ENCODE measurements at regions not wholly inside any gene's neighbourhood (a gene's known extent, or its start where the extent isn't known, plus 50 kb on each side); places are given as distances from the start of the nearest gene placed in this dataset.

DNA sequence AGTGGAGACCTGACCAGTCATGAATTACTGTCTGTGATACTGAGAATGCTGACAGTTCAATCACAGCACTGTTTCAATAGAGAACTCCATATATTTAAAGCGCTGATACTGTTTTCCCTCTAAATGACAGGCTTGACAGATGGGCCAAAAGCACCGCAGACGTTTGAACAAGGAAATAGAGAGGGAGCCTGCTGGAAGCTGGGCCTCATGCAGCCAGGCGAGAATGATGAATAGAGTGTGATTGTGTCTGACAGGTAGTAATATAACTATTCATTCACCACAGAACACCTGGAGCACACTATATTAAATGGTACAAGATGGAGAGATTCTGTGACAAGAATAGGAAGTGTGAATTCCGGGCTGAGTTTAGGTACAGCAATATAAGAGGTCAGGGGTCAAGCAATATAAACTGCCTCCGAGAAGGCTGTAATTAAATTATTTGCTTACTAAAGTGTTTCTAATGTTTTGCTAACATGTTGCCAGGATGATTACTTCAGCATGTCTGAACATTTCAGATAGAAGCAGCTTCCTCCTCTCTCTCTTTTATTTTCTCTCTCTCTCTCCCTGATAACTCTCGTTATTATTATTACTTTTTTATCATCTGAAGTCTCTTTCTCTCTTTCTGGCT lies 297.7 kb downstream of the CSNK1G3 start:
- Histone ChIP-seq H3K4me3 (ENCODE audit: extremely low read depth in 1 of 4, insufficient read depth in 2 of 4, low read depth in 3 of 4, low read length in 4 of 4) (no peak overlapping the region), H3K4ac (replicated peaks; ENCODE audit: insufficient read length, low read depth, low read length) (no peak overlapping the region), H2BK5ac (ENCODE audit: low read depth, low read length) (no peak overlapping the region), H2AK5ac (ENCODE audit: low read depth, low read length) (no peak overlapping the region), H2AFZ (ENCODE audit: low read length) (no peak overlapping the region), H3K9me3 (ENCODE audit: insufficient read depth in 2 of 2, low read depth in 1 of 2, low read length in 1 of 2) (no peaks in the 10 kb centered on the region), H2BK20ac (ENCODE audit: low read length) (no peak overlapping the region), H3K27ac (ENCODE audit: low read depth, low read length) (no peak overlapping the region), H3K23ac (ENCODE audit: insufficient read length) (no peak overlapping the region), H4K20me1 (replicated peaks in 1 of 2; ENCODE audit: control insufficient read depth in 1 of 2, insufficient read depth in 2 of 2, low read length in 2 of 2) (no peaks in the 10 kb centered on the region), H3K27me3 (replicated peaks in 1 of 4; ENCODE audit: control insufficient read depth in 3 of 4, extremely low read depth in 1 of 4, insufficient read depth in 3 of 4, low read length in 3 of 4) (no peaks in the 10 kb centered on the region), H3K18ac (ENCODE audit: extremely low read depth, low read length) (no peak overlapping the region), H3K56ac (replicated peaks; ENCODE audit: insufficient read length, low read depth, low read length) (no peak overlapping the region), H4K8ac (ENCODE audit: extremely low read depth, insufficient read depth, low read length) (no peak overlapping the region), H3K36me3 (ENCODE audit: control insufficient read depth in 2 of 4, insufficient read depth in 4 of 4, low read length in 3 of 4) (no peaks in the 10 kb centered on the region), H4K5ac (ENCODE audit: insufficient read length, low read depth, low read length) (no peak overlapping the region), H2BK120ac (replicated peaks; ENCODE audit: low read depth, low read length) (no peak overlapping the region), H2BK12ac (ENCODE audit: low read depth, low read length) (no peak overlapping the region), H3K9ac (replicated peaks in 1 of 4; ENCODE audit: extremely low read depth in 1 of 4, low read depth in 3 of 4, low read length in 3 of 4) (no peak overlapping the region), H4K91ac (replicated peaks; ENCODE audit: insufficient read length, low read length) (no peak overlapping the region), H3K79me1 (ENCODE audit: low read depth, low read length) (no peaks in the 10 kb centered on the region), H3K4me2 (ENCODE audit: insufficient read depth in 1 of 2, low read depth in 2 of 2, low read length in 2 of 2) (no peak overlapping the region), H2BK15ac (ENCODE audit: low read length) (no peak overlapping the region), H3K23me2 (ENCODE audit: low read depth, low read length) (0 out of 2 replicates have a peak, but pooled peaks cover 2% of the 10 kb centered on the region), H3K14ac (ENCODE audit: insufficient read length) (no peak overlapping the region), H3K79me2 (ENCODE audit: control insufficient read depth in 1 of 2, insufficient read depth in 2 of 2, low read length in 2 of 2) (no peaks in the 10 kb centered on the region), H3K4me1 (replicated peaks in 1 of 4; ENCODE audit: control insufficient read depth in 3 of 4, insufficient read depth in 4 of 4, low read length in 3 of 4) (peaks cover 3 to 25% (median 19%) of the 10 kb centered on the region in 4 experiments; a peak in 5 of 7 replicates)
- FAIRE-seq = no peak
- no peak for TF ChIP-seq RNF2 (IDR thresholded peaks at IDR 0.05; ENCODE audit: borderline replicate concordance, low read depth, low read length, missing control alignments, poor library complexity, severe bottlenecking)
- no peak for TF ChIP-seq POU5F1 (IDR thresholded peaks at IDR 0.05; ENCODE audit: low read depth, low read length)
- no peak for TF ChIP-seq TEAD4 (IDR thresholded peaks at IDR 0.05; ENCODE audit: low read depth, low read length)
- TF ChIP-seq BCL11A (IDR thresholded peaks at IDR 0.05; ENCODE audit: low read depth in 2 of 2, low read length in 2 of 2) = no peak
- no peak for TF ChIP-seq SIRT6 (IDR thresholded peaks at IDR 0.05; ENCODE audit: low read length)
- no peak for TF ChIP-seq CHD1 (IDR thresholded peaks at IDR 0.05; ENCODE audit: low read depth, low read length)
- no peak for TF ChIP-seq RFX5 (IDR thresholded peaks at IDR 0.05; ENCODE audit: borderline replicate concordance, low read depth, low read length)
- TF ChIP-seq KDM5A (IDR thresholded peaks at IDR 0.05; ENCODE audit: low read length) = no peak
- no peak for TF ChIP-seq SAP30 (IDR thresholded peaks at IDR 0.05; ENCODE audit: insufficient read depth, insufficient replicate concordance, low read length)
- TF ChIP-seq CEBPB (IDR thresholded peaks at IDR 0.05; ENCODE audit: low read depth, low read length) = no peak
- TF ChIP-seq SP1 (IDR thresholded peaks at IDR 0.05; ENCODE audit: low read depth, low read length) = no peak
- TF ChIP-seq EP300 (IDR thresholded peaks at IDR 0.05; ENCODE audit: borderline replicate concordance in 1 of 2, low read depth in 2 of 2, low read length in 2 of 2) = no peak
- WGBS, 2 experiments (ENCODE audit: extremely low coverage in 1 of 2, insufficient coverage in 1 of 2, insufficient read length in 1 of 2, insufficient replicate concordance in 2 of 2, low coverage in 1 of 2, low lambda C conversion rate in 2 of 2, missing lambda C conversion rate in 1 of 2) = 79 to 100% methylated on average over 1 to 7 of the region's 7 CpGs
- no peak for DNase-seq (ENCODE audit: low read depth in 1 of 2, low spot score in 2 of 2)
- ChIA-PET POLR2A (ENCODE audit: partially characterized antibody) (interaction anchor here (0.6 kb wide), 1 partner anchor 113 kb away, joined by 3 read pairs; no protein-coding TSS in a partner anchor), CTCF (ENCODE audit: partially characterized antibody) (interaction anchor here (1.1 kb wide), 1 partner anchor 14 kb away, joined by 3 read pairs; no protein-coding TSS in a partner anchor)

Data from H1 (cell line).